SW480 (cell line): ENCODE measurements at regions not wholly inside any gene's neighbourhood (a gene's known extent, or its start where the extent isn't known, plus 50 kb on each side); places are given as distances from the start of the nearest gene placed in this dataset.

Experiments used
- DNase-seq: peaks from one replicate; pipeline ENCODE4 v3.0.0-alpha.2; 2016; ENCODE audit warnings: low spot score

GRCh38 chr3:106215047-106215446 is 346.2 kb upstream of the CBLB start:
- no peak for DNase-seq

GRCh38 chr3:106217745-106218144 is 348.9 kb upstream of the CBLB start:
- DNase-seq = no peak

- no peak for DNase-seq
These were observed 358.3 kb upstream of the CBLB start for GRCh38 chr3:106227068-106227467.

- DNase-seq = no peak
These were observed 359.5 kb upstream of the CBLB start for GRCh38 chr3:106228271-106228670.

- DNase-seq = no peak
These were observed 360.9 kb upstream of the CBLB start for GRCh38 chr3:106229495-106230278.

- DNase-seq = no peak
These were observed 362.3 kb upstream of the CBLB start for GRCh38 chr3:106231086-106231485.

- DNase-seq = no peak
These were observed 364.1 kb upstream of the CBLB start for GRCh38 chr3:106232956-106233355.

GRCh38 chr3:106239195-106239697 is 370.4 kb upstream of the CBLB start:
- no peak for DNase-seq

- DNase-seq = no peak
These were observed 372.8 kb upstream of the CBLB start for GRCh38 chr3:106241593-106241992.

GRCh38 chr3:106242781-106243180 is 374.0 kb upstream of the CBLB start:
- no peak for DNase-seq

GRCh38 chr3:106245400-106245799 is 376.6 kb upstream of the CBLB start:
- no peak for DNase-seq

- DNase-seq = no peak
These were observed 379.3 kb upstream of the CBLB start for GRCh38 chr3:106247902-106248684.

- no peak for DNase-seq
These were observed 380.3 kb upstream of the CBLB start for GRCh38 chr3:106249159-106249558.

- no peak for DNase-seq
These were observed 381.2 kb upstream of the CBLB start for GRCh38 chr3:106249981-106250380.

GRCh38 chr3:106251160-106251892 is 382.5 kb upstream of the CBLB start:
- DNase-seq = no peak

GRCh38 chr3:106255870-106256248 is 387.0 kb upstream of the CBLB start:
- DNase-seq = no peak

- no peak for DNase-seq
These were observed 387.6 kb upstream of the CBLB start for GRCh38 chr3:106256249-106256957.

GRCh38 chr3:106257172-106257571 is 388.4 kb upstream of the CBLB start:
- DNase-seq = no peak

GRCh38 chr3:106261396-106261795 is 392.6 kb upstream of the CBLB start:
- no peak for DNase-seq

- no peak for DNase-seq
These were observed 393.3 kb upstream of the CBLB start for GRCh38 chr3:106261915-106262683.

GRCh38 chr3:106263011-106263410 is 394.2 kb upstream of the CBLB start:
- DNase-seq = no peak
